A673 (cell line): ENCODE measurements at regions not wholly inside any gene's neighbourhood (a gene's known extent, or its start where the extent isn't known, plus 50 kb on each side); places are given as distances from the start of the nearest gene placed in this dataset.

ENCODE experiments used
- CTCF ChIP-seq: fragments of 300-800, 200-600 bp; sonication (generic); conservative IDR thresholded peaks from 2 replicates; pipeline ENCODE4 v1.5.1; 2017; ENCODE audit warnings: low read depth, mild to moderate bottlenecking, antibody characterized with exemption, low read length, moderate library complexity, mixed read lengths
- EZH2 ChIP-seq: fragments of 200-600 bp; sonication (generic); IDR thresholded peaks from 2 replicates; pipeline ENCODE4 v1.6.1; 2017; ENCODE audit warnings: borderline replicate concordance, low read depth, mild to moderate bottlenecking, mixed read lengths, antibody characterized with exemption, low read length; ENCODE audit not compliant: poor library complexity, severe bottlenecking

GRCh38 chr11:119897046-119897440, 168.0 kb upstream of the NECTIN1 start:
- TF ChIP-seq CTCF (no peak), EZH2 (no peak)
